Suprapubic skin (tissue), 3 donors: ENCODE measurements at regions not wholly inside any gene's neighbourhood (a gene's known extent, or its start where the extent isn't known, plus 50 kb on each side); places are given as distances from the start of the nearest gene placed in this dataset.

Experiments used
- POLR2AphosphoS5 ChIP-seq, 3 donors: sonication (generic); formaldehyde crosslinking; IDR thresholded peaks; one replicate each; pipeline ENCODE4 v1.6.1; 2017; ENCODE audit warnings: antibody characterized with exemption in 3 of 3
- TF ChIP-seq, protein P1 (sequence below), 2 donors: fragments of 200-600 bp in 1 of 2; fragments of 450-650 bp in 1 of 2; sonication (generic) in 1 of 2; IDR thresholded peaks; one replicate each; pipeline ENCODE4 v1.5.1; 2016 to 2019; ENCODE audit warnings: antibody characterized with exemption in 2 of 2, mild to moderate bottlenecking in 1 of 2, moderate library complexity in 1 of 2

DNA sequence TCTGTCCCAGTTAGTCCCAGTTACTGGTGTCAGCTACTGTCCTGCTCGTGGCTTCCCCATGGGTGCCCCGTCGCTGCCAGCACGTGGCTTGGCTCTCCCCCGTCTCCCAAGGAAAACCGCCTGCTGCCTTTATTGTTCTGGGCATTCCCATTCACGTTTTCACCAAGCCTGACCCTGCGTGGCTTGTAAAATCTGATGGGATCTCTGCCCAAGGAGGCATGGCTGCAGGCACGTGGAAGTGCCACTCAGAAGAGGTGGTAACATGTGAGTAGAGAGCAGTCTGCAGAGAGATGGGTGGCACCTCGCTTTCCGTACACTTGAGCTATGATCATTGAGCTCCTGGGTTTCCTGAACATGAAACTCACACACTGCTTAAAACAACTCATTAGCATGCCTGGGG is 429.2 kb upstream of the KLF4 start:
- TF ChIP-seq, protein P1, sequence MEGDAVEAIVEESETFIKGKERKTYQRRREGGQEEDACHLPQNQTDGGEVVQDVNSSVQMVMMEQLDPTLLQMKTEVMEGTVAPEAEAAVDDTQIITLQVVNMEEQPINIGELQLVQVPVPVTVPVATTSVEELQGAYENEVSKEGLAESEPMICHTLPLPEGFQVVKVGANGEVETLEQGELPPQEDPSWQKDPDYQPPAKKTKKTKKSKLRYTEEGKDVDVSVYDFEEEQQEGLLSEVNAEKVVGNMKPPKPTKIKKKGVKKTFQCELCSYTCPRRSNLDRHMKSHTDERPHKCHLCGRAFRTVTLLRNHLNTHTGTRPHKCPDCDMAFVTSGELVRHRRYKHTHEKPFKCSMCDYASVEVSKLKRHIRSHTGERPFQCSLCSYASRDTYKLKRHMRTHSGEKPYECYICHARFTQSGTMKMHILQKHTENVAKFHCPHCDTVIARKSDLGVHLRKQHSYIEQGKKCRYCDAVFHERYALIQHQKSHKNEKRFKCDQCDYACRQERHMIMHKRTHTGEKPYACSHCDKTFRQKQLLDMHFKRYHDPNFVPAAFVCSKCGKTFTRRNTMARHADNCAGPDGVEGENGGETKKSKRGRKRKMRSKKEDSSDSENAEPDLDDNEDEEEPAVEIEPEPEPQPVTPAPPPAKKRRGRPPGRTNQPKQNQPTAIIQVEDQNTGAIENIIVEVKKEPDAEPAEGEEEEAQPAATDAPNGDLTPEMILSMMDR (IDR thresholded peaks at IDR 0.05): no peak
- TF ChIP-seq POLR2AphosphoS5 (IDR thresholded peaks at IDR 0.05): no peak
